Mesendoderm (in vitro differentiated cells): ENCODE measurements at regions not wholly inside any gene's neighbourhood (a gene's known extent, or its start where the extent isn't known, plus 50 kb on each side); places are given as distances from the start of the nearest gene placed in this dataset.
A peak's percentile ranks its signal among the peaks of the same experiment; 100 is the strongest.

Experiments
- DNase-seq: peaks from one replicate; pipeline ENCODE4 v3.0.0; 2013
- H2AK5ac ChIP-seq: 2 replicates; pipeline ENCODE4 v1.6.1; 2013; ENCODE audit warnings: low read length, inconsistent platforms
- H2BK120ac ChIP-seq: 2 replicates; pipeline ENCODE4 v1.6.1; 2013; ENCODE audit warnings: low read depth, mild to moderate bottlenecking, low read length, moderate library complexity, mixed read lengths
- H2BK15ac ChIP-seq: replicated peaks from 2 replicates; pipeline ENCODE4 v1.6.1; 2013; ENCODE audit warnings: low read depth, mild to moderate bottlenecking, moderate library complexity
- H2BK5ac ChIP-seq: 2 replicates; pipeline ENCODE4 v1.6.1; 2013; ENCODE audit warnings: low read length, inconsistent platforms
- H3K18ac ChIP-seq: 2 replicates; pipeline ENCODE4 v1.6.1; 2013; ENCODE audit warnings: mild to moderate bottlenecking, low read length, mixed read lengths
- H3K23ac ChIP-seq: one replicate; pipeline ENCODE4 v1.6.1; 2013; ENCODE audit warnings: low read length
- H3K27ac ChIP-seq: 2 replicates; pipeline ENCODE4 v1.5.1; 2013; ENCODE audit warnings: low read depth, mild to moderate bottlenecking, inconsistent platforms, low read length, moderate library complexity
- H3K27me3 ChIP-seq: 2 replicates; pipeline ENCODE4 v1.6.1; 2013; ENCODE audit warnings: low read length, control low read depth, mild to moderate bottlenecking, inconsistent platforms; ENCODE audit not compliant: insufficient read depth, poor library complexity
- H3K36me3 ChIP-seq: 2 replicates; pipeline ENCODE4 v1.6.1; 2013; ENCODE audit warnings: low read length, inconsistent platforms; ENCODE audit not compliant: control insufficient read depth, insufficient read depth
- H3K4ac ChIP-seq: one replicate; pipeline ENCODE4 v1.6.1; 2013; ENCODE audit warnings: low read depth, mild to moderate bottlenecking, low read length, moderate library complexity
- H3K4me1 ChIP-seq: 2 replicates; pipeline ENCODE4 v1.6.1; 2013; ENCODE audit warnings: low read depth, low read length, inconsistent platforms; ENCODE audit not compliant: control insufficient read depth
- H3K4me2 ChIP-seq: 2 replicates; pipeline ENCODE4 v1.6.1; 2013; ENCODE audit warnings: low read length
- H3K4me3 ChIP-seq: 2 replicates; pipeline ENCODE4 v1.5.1; 2013; ENCODE audit warnings: mild to moderate bottlenecking, low read length
- H3K56ac ChIP-seq: one replicate; pipeline ENCODE4 v1.6.1; 2013; ENCODE audit warnings: low read length
- H3K79me1 ChIP-seq: 2 replicates; pipeline ENCODE4 v1.6.1; 2013; ENCODE audit warnings: low read length, inconsistent platforms
- H3K79me2 ChIP-seq: 2 replicates; pipeline ENCODE4 v1.6.1; 2013; ENCODE audit warnings: mild to moderate bottlenecking, low read length; ENCODE audit not compliant: control insufficient read depth, insufficient read depth
- H3K9ac ChIP-seq: 2 replicates; pipeline ENCODE4 v1.6.1; 2013; ENCODE audit warnings: low read length, inconsistent platforms
- H4K5ac ChIP-seq: one replicate; pipeline ENCODE4 v1.6.1; 2013; ENCODE audit warnings: low read length
- H4K8ac ChIP-seq: one replicate; pipeline ENCODE4 v1.6.1; 2013; ENCODE audit warnings: low read depth, mild to moderate bottlenecking, control low read depth, low read length, moderate library complexity
- WGBS: extraction: QIAGEN DNeasy Blood & Tissue Kit; methylation state at CpG from one replicate; pipeline ENCODE4 v1.1.7; 2013; ENCODE audit warnings: low lambda C conversion rate, missing lambda C conversion rate; ENCODE audit not compliant: insufficient coverage; ENCODE audit errors: extremely low coverage; 5-methylcytosine and 5-hydroxymethylcytosine counted together

GRCh38 chr4:156173937-156174336 is 220.3 kb upstream of the CTSO start:
- Histone ChIP-seq H3K27ac (no peak overlapping the region), H2BK5ac (no peak overlapping the region), H4K5ac (no peak overlapping the region), H4K8ac (no peak overlapping the region), H3K4me1 (peaks cover 2% of the 10 kb centered on the region), H3K27me3 (no peaks in the 10 kb centered on the region), H3K36me3 (no peaks in the 10 kb centered on the region), H2AK5ac (no peak overlapping the region), H3K4me2 (no peak overlapping the region), H3K4me3 (no peak overlapping the region), H3K4ac (no peak overlapping the region), H3K56ac (no peak overlapping the region), H2BK120ac (no peak overlapping the region), H2BK15ac (no peak overlapping the region), H3K9ac (no peak overlapping the region), H3K79me1 (no peaks in the 10 kb centered on the region), H3K79me2 (no peaks in the 10 kb centered on the region), H3K18ac (no peak overlapping the region), H3K23ac (no peak overlapping the region)
- WGBS = no CpG with 5 or more reads among the region's 1 CpG
- no peak for DNase-seq

GRCh38 chr4:156173486-156173885 is 219.8 kb upstream of the CTSO start:
- no peak overlapping the region for H3K9ac ChIP-seq
- H3K23ac ChIP-seq = no peak overlapping the region
- no peak overlapping the region for H3K4ac ChIP-seq
- H3K79me1 ChIP-seq = no peaks in the 10 kb centered on the region
- no peaks in the 10 kb centered on the region for H3K36me3 ChIP-seq
- peaks cover 2% of the 10 kb centered on the region for H3K4me1 ChIP-seq
- no peaks in the 10 kb centered on the region for H3K79me2 ChIP-seq
- no peak overlapping the region for H2BK120ac ChIP-seq
- no peak overlapping the region for H2AK5ac ChIP-seq
- no peak overlapping the region for H2BK5ac ChIP-seq
- no peak overlapping the region for H3K27ac ChIP-seq
- no peaks in the 10 kb centered on the region for H3K27me3 ChIP-seq
- no peak overlapping the region for H3K4me2 ChIP-seq
- no peak overlapping the region for H4K8ac ChIP-seq
- no peak overlapping the region for H3K4me3 ChIP-seq
- H3K56ac ChIP-seq = no peak overlapping the region
- no peak overlapping the region for H4K5ac ChIP-seq
- H2BK15ac ChIP-seq = no peak overlapping the region
- H3K18ac ChIP-seq = no peak overlapping the region
- DNase-seq = no peak

GRCh38 chr4:156169861-156170260 is 216.2 kb upstream of the CTSO start:
- no peak overlapping the region for H3K27ac ChIP-seq
- H3K79me2 ChIP-seq = no peaks in the 10 kb centered on the region
- no peak overlapping the region for H3K4me2 ChIP-seq
- no peak overlapping the region for H2BK5ac ChIP-seq
- no peak overlapping the region for H3K18ac ChIP-seq
- H4K8ac ChIP-seq = peak overlapping the region; percentile 81
- no peak overlapping the region for H3K4me3 ChIP-seq
- no peak overlapping the region for H2BK15ac ChIP-seq
- no peak overlapping the region for H3K56ac ChIP-seq
- H3K36me3 ChIP-seq = no peaks in the 10 kb centered on the region
- H3K79me1 ChIP-seq = no peaks in the 10 kb centered on the region
- no peak overlapping the region for H4K5ac ChIP-seq
- no peak overlapping the region for H2BK120ac ChIP-seq
- no CpG with 5 or more reads among the region's 2 CpGs for WGBS
- peaks cover 2% of the 10 kb centered on the region for H3K4me1 ChIP-seq
- no peaks in the 10 kb centered on the region for H3K27me3 ChIP-seq
- peak; percentile 73 for DNase-seq
- no peak overlapping the region for H3K9ac ChIP-seq
- no peak overlapping the region for H3K4ac ChIP-seq
- no peak overlapping the region for H3K23ac ChIP-seq
- H2AK5ac ChIP-seq = no peak overlapping the region

- Histone ChIP-seq H3K36me3 (no peaks in the 10 kb centered on the region), H3K4ac (no peak overlapping the region), H2BK120ac (no peak overlapping the region), H3K56ac (peak overlapping the region; percentile 40), H3K18ac (peak overlapping the region; percentile 54), H2AK5ac (no peak overlapping the region), H3K4me1 (peaks cover 2% of the 10 kb centered on the region), H3K79me2 (no peaks in the 10 kb centered on the region), H4K8ac (no peak overlapping the region), H2BK5ac (no peak overlapping the region), H2BK15ac (no peak overlapping the region), H3K27me3 (no peaks in the 10 kb centered on the region), H3K4me2 (no peak overlapping the region), H3K27ac (no peak overlapping the region), H3K23ac (no peak overlapping the region), H4K5ac (no peak overlapping the region), H3K4me3 (no peak overlapping the region), H3K79me1 (no peaks in the 10 kb centered on the region), H3K9ac (no peak overlapping the region)
- DNase-seq = peak; percentile 83
- no CpG with 5 or more reads among the region's 3 CpGs for WGBS
Observed at GRCh38 chr4:156169011-156169410, 215.3 kb upstream of the CTSO start.

- no peaks in the 10 kb centered on the region for H3K79me1 ChIP-seq
- H3K79me2 ChIP-seq = no peaks in the 10 kb centered on the region
- no peak overlapping the region for H3K4ac ChIP-seq
- H3K4me1 ChIP-seq = peaks cover 2% of the 10 kb centered on the region
- H2BK5ac ChIP-seq = no peak overlapping the region
- H3K23ac ChIP-seq = no peak overlapping the region
- H2BK15ac ChIP-seq = no peak overlapping the region
- DNase-seq = no peak
- no peaks in the 10 kb centered on the region for H3K36me3 ChIP-seq
- H3K9ac ChIP-seq = no peak overlapping the region
- no CpG with 5 or more reads among the region's 1 CpG for WGBS
- H3K56ac ChIP-seq = no peak overlapping the region
- no peak overlapping the region for H2BK120ac ChIP-seq
- H4K5ac ChIP-seq = no peak overlapping the region
- no peak overlapping the region for H4K8ac ChIP-seq
- H3K4me2 ChIP-seq = no peak overlapping the region
- H3K4me3 ChIP-seq = no peak overlapping the region
- H3K27me3 ChIP-seq = no peaks in the 10 kb centered on the region
- no peak overlapping the region for H3K27ac ChIP-seq
- H2AK5ac ChIP-seq = no peak overlapping the region
- H3K18ac ChIP-seq = no peak overlapping the region
Observed at GRCh38 chr4:156168288-156168687, 214.6 kb upstream of the CTSO start.

GRCh38 chr4:156158747-156159146 is 205.1 kb upstream of the CTSO start:
- no peaks in the 10 kb centered on the region for H3K79me1 ChIP-seq
- no peak overlapping the region for H3K27ac ChIP-seq
- no peak overlapping the region for H3K4me3 ChIP-seq
- no peaks in the 10 kb centered on the region for H3K79me2 ChIP-seq
- no peaks in the 10 kb centered on the region for H3K36me3 ChIP-seq
- no peak overlapping the region for H3K18ac ChIP-seq
- H4K8ac ChIP-seq = no peak overlapping the region
- no peak for DNase-seq
- no peaks in the 10 kb centered on the region for H3K27me3 ChIP-seq
- no peak overlapping the region for H2AK5ac ChIP-seq
- H2BK15ac ChIP-seq = no peak overlapping the region
- no peaks in the 10 kb centered on the region for H3K4me1 ChIP-seq
- H4K5ac ChIP-seq = no peak overlapping the region
- H2BK5ac ChIP-seq = no peak overlapping the region
- no peak overlapping the region for H3K4me2 ChIP-seq
- H3K4ac ChIP-seq = no peak overlapping the region
- no peak overlapping the region for H3K23ac ChIP-seq
- no peak overlapping the region for H3K9ac ChIP-seq
- no peak overlapping the region for H2BK120ac ChIP-seq
- no peak overlapping the region for H3K56ac ChIP-seq
